ENCODE measurements at regions not wholly inside any gene's neighbourhood (a gene's known extent, or its start where the extent isn't known, plus 50 kb on each side); places are given as distances from the start of the nearest gene placed in this dataset.

GRCh38 chr5:172529896-172530295 is 75.6 kb upstream of the SH3PXD2B start:
- TF ChIP-seq CTCF (IDR thresholded peaks at IDR 0.05 in 4 of 5, conservative IDR thresholded peaks at IDR 0.05 in 1 of 5): no peak
- TF ChIP-seq POLR2A (IDR thresholded peaks at IDR 0.05): no peak

Measured in gastrocnemius medialis (tissue), 4 donors.